ENCODE measurements at regions not wholly inside any gene's neighbourhood (a gene's known extent, or its start where the extent isn't known, plus 50 kb on each side); places are given as distances from the start of the nearest gene placed in this dataset.

DNA sequence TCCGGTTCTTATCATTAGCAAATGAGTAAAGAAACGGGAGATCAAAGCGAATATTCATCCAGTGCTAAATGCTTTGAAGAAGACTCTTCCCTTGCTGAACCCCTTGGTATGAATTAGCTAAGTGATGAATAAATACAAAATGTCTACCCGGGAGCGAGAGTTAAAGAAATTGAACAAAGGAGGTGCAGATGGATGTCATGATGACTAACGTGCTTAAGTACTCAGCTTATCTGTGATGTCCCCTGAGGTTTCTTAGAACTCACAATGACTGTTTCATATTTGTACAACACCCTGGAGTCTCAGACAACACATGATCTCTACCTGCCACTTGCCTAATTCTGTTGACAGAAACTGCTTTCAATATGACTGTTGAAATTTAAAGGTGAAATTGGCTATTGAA lies 148.5 kb downstream of the TMEM200C start:
- peaks cover 8% of the 10 kb centered on the region for H3K9me3 Mint-ChIP-seq
- no peak overlapping the region for H3K4me3 Mint-ChIP-seq
- DNase-seq (no peak), ATAC-seq (no peak)
- no peaks in the 10 kb centered on the region for H3K36me3 Mint-ChIP-seq (ENCODE audit: low read depth)
- H3K27ac Mint-ChIP-seq, result no peak overlapping the region
- H3K4me1 Mint-ChIP-seq, result no peaks in the 10 kb centered on the region
- no peaks in the 10 kb centered on the region for H3K27me3 Mint-ChIP-seq

DNA sequence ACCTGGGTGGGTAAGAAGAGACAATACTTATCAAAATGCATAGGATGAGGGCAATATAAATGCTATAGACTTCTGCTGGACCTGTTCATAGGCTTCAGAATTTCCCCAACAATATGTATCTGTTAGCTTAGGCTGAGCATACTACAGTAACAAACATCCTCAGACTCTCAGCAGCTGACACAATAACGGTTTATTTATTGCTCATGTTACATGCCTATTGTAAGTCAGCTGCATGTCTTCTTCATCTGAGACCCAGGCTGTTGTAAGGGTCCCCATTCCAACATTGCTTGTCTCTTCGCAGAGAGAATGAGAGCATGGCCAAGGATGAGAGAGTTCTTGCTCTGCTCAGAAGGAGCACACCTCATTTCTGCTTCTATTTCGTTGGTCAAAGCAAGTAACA lies 150.7 kb downstream of the TMEM200C start:
- no peaks in the 10 kb centered on the region for H3K36me3 Mint-ChIP-seq (ENCODE audit: low read depth)
- DNase-seq, result no peak
- H3K4me3 Mint-ChIP-seq, result no peak overlapping the region
- H3K27ac Mint-ChIP-seq, result no peak overlapping the region
- H3K27me3 Mint-ChIP-seq, result no peaks in the 10 kb centered on the region
- H3K4me1 Mint-ChIP-seq, result no peaks in the 10 kb centered on the region
- no peak for ATAC-seq
- peaks cover 8% of the 10 kb centered on the region for H3K9me3 Mint-ChIP-seq

DNA sequence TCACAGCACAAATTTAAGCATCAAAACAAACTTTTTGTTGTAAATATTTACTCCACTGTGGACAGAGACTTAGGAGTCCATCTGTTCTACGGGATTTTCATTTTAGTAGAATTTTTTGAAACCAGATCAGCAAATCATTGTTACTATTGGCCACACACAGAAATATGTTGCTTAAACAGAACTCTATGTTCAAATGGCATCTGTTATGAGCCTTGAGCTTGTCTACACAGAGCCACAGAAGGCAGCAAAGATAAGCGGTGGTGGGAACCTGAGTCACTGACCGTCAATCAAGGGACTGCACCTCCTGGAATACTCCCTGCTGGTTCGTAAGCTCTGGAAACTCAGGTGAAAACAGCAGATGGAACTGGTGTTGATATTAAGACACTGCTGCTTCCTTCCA lies 156.8 kb downstream of the TMEM200C start:
- Mint-ChIP-seq H3K4me3 (no peak overlapping the region), H3K4me1 (no peaks in the 10 kb centered on the region), H3K9me3 (no peaks in the 10 kb centered on the region), H3K27me3 (no peaks in the 10 kb centered on the region), H3K36me3 (ENCODE audit: low read depth) (no peaks in the 10 kb centered on the region), H3K27ac (no peak overlapping the region)
- DNase-seq (no peak), ATAC-seq (no peak)

DNA sequence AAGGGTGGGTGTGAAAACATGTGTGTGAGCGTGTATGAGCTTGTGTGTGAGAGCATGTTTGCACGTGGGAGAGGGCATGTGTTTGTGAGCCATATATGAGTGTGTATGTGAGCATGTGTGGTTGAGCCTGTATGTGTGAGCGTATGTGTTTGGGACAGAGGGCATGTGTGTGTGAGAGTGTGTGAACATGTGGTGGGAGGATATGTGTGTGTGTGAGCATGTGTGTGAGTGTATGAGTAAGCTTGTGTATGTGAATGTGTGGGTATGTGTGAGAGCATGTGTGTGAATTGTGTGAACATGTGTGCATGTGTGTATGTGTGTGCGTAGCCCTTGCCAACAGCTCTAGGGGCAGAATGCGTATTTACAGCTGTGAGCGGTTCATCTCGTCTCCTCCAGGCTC lies 163.0 kb downstream of the TMEM200C start:
- Mint-ChIP-seq H3K27ac (no peak overlapping the region), H3K9me3 (peaks cover 5% of the 10 kb centered on the region), H3K4me1 (no peaks in the 10 kb centered on the region), H3K4me3 (no peak overlapping the region), H3K27me3 (peaks cover 7% of the 10 kb centered on the region), H3K36me3 (ENCODE audit: low read depth) (no peaks in the 10 kb centered on the region)
- ATAC-seq (no peak), DNase-seq (no peak)

DNA sequence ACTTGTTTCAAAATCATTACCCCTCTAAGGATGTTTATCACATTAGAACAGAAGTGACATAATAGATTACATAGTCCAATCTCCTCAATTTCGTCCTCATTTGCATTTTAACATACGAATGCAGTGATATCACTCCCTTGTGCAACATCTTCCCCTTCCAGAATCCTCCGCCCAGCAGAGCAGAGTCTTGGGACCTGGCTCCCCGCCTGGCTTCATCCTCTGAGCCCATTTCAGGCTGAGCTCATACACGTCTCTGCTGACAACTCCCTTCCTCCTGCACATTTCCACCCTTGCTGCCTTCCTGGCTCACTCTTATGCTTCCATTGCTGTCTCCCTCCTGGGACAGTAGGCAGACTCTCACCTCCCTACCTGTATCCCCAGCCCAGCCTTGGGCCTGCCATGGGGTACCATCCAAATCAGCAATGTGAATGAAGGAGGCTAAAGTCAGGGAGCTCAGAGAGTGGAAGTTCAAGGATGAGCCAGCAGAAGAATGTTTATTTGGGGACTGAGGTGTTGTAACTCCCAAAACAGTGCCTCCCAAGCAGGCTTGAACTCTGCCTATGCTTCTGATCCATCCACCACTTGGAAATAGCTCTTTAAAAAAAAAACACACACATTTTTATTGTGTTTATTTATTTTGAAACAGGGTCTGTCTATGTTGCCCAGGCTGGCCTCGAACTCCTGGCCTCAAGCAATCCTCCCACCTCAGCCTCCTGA lies 165.2 kb downstream of the TMEM200C start:
- Mint-ChIP-seq H3K27ac (no peak overlapping the region), H3K4me3 (no peak overlapping the region), H3K9me3 (peaks cover 5% of the 10 kb centered on the region), H3K4me1 (no peaks in the 10 kb centered on the region), H3K27me3 (peaks cover 7% of the 10 kb centered on the region), H3K36me3 (ENCODE audit: low read depth) (no peaks in the 10 kb centered on the region)
- no peak for DNase-seq
- no peak for ATAC-seq

DNA sequence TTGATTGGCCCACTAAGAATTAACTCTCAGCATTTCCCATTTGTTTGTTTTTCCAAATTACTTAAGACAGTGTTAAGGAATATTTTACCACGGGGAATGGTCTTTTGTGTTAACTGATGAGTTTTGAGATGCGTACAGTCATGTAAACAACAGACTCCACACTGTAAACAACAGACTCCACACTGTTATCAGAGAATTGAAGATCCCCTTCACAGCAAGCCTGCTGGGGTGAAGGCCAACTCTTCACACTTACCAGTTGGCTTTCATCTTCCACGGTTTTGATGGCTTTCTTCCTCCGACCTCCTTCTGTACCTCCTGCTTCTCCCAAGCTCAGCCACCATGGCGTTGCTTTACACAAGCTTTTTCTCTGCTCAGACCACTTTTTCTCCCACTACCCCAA lies 166.8 kb downstream of the TMEM200C start:
- DNase-seq, result no peak
- no peak overlapping the region for H3K27ac Mint-ChIP-seq
- H3K4me1 Mint-ChIP-seq, result no peaks in the 10 kb centered on the region
- peaks cover 5% of the 10 kb centered on the region for H3K9me3 Mint-ChIP-seq
- no peaks in the 10 kb centered on the region for H3K36me3 Mint-ChIP-seq (ENCODE audit: low read depth)
- no peak overlapping the region for H3K4me3 Mint-ChIP-seq
- no peak for ATAC-seq
- peaks cover 7% of the 10 kb centered on the region for H3K27me3 Mint-ChIP-seq

DNA sequence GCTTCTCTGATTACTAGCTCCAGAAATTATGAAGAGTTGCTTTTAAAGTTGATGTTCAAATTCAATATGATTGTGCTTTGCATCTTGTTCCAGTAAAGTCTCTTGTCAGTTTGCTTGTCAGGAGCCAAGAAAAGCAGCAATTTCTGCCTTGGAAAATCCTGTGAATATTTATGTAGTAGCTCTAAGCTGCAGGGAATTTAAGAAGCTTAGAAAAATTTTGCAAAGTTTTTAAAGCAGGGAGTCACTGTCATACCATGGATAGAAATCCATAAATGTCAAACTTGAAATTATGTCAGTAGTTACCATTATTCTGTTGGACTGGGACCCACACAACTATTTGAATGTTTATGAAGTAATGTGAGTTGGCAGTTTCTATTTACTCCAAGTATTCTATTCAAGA lies 169.3 kb downstream of the TMEM200C start:
- no peak for DNase-seq
- H3K27ac Mint-ChIP-seq, result no peak overlapping the region
- peaks cover 2% of the 10 kb centered on the region for H3K27me3 Mint-ChIP-seq
- H3K4me1 Mint-ChIP-seq, result no peaks in the 10 kb centered on the region
- no peak for ATAC-seq
- no peaks in the 10 kb centered on the region for H3K9me3 Mint-ChIP-seq
- no peak overlapping the region for H3K4me3 Mint-ChIP-seq
- H3K36me3 Mint-ChIP-seq (ENCODE audit: low read depth), result no peaks in the 10 kb centered on the region

DNA sequence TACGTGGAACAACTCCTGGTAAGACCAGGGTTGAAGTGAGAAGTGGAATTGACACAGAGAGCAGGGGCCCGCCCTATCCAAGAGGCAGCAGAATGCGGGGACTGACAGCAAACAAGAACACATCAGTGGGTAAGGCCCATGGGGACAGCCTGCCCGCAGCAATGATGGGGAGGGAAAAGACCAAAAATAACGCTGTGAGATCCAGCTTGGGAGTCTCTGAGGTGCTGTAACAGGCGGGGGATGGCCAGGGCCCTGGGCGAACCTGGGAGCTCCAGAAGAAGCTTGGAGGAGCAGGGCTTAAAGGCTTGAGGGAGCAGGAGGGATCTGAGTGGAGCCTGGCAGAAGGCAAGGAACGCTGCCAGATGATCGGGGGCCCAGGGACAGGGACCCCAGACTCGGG lies 173.4 kb downstream of the TMEM200C start:
- Mint-ChIP-seq H3K27ac (no peak overlapping the region), H3K4me3 (no peak overlapping the region), H3K4me1 (no peaks in the 10 kb centered on the region), H3K27me3 (peaks cover 2% of the 10 kb centered on the region), H3K36me3 (ENCODE audit: low read depth) (no peaks in the 10 kb centered on the region), H3K9me3 (no peaks in the 10 kb centered on the region)
- ATAC-seq, result no peak
- no peak for DNase-seq

DNA sequence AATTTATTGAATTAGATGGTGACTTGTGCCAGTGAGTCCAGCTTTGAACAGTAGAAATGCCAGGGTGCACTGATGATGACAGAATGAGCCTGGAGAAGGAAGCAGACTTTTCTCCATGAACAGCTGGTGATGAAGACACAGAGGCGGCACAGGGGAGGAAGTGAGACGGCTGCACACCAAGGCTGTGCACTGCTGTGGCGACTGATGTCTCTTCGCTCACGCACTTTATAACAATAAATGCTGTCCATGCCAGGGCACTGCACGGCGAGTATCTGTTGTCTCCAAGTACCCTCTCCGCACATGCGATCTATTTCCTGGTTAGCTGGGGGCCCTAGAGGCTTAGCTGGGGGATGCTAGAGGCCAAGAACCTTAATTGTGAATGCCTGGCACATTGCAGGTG lies 175.2 kb downstream of the TMEM200C start:
- no peaks in the 10 kb centered on the region for H3K9me3 Mint-ChIP-seq
- H3K36me3 Mint-ChIP-seq (ENCODE audit: low read depth), result no peaks in the 10 kb centered on the region
- no peaks in the 10 kb centered on the region for H3K4me1 Mint-ChIP-seq
- ATAC-seq (no peak), DNase-seq (no peak)
- H3K27ac Mint-ChIP-seq, result no peak overlapping the region
- H3K27me3 Mint-ChIP-seq, result peaks cover 2% of the 10 kb centered on the region
- no peak overlapping the region for H3K4me3 Mint-ChIP-seq

DNA sequence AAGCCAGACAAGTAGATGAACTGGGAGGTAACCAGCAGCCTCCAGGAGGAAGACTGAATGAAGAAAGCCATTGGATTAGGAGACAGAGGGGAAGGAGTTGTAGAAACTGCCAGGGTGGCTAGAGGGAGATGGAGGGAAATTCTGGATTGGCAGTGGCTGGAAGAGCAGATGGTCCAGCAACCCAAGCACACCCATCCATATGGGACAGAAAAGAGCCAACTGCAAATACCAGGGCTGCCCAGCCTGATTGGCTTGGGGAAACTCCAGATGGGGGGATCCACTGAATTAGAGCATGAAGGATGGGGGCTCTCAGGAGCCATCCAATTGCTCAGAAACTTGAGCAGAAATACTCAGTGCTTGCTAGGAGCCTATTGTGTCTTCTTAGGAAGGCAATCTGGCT lies 173.5 kb upstream of the EPB41L3 start:
- Mint-ChIP-seq H3K36me3 (ENCODE audit: low read depth) (no peaks in the 10 kb centered on the region), H3K27me3 (peaks cover 4% of the 10 kb centered on the region), H3K27ac (no peak overlapping the region), H3K9me3 (no peaks in the 10 kb centered on the region), H3K4me1 (no peaks in the 10 kb centered on the region), H3K4me3 (no peak overlapping the region)
- ATAC-seq, result no peak
- DNase-seq, result no peak

DNA sequence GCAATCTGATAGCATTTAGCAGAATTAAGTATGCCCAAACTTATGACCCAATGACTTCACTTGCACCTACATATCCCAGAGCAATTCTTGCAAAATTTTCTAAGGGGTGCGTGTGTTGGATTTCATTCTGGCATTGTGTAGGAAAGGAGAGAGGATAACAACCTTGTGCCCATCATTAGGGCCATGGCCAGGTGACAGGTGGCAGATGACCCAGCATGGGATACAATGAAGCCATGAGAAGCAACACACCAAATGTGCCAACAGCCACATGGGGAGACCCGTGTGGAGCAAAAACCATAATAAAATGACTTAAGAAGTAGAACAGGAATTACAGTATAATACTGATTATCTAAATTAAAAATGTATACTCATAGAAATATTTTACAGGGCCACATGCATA lies 166.9 kb upstream of the EPB41L3 start:
- Mint-ChIP-seq H3K27ac (no peak overlapping the region), H3K4me1 (no peaks in the 10 kb centered on the region), H3K27me3 (peaks cover 3% of the 10 kb centered on the region), H3K9me3 (no peaks in the 10 kb centered on the region), H3K4me3 (no peak overlapping the region), H3K36me3 (ENCODE audit: low read depth) (no peaks in the 10 kb centered on the region)
- DNase-seq, result no peak
- ATAC-seq, result no peak

DNA sequence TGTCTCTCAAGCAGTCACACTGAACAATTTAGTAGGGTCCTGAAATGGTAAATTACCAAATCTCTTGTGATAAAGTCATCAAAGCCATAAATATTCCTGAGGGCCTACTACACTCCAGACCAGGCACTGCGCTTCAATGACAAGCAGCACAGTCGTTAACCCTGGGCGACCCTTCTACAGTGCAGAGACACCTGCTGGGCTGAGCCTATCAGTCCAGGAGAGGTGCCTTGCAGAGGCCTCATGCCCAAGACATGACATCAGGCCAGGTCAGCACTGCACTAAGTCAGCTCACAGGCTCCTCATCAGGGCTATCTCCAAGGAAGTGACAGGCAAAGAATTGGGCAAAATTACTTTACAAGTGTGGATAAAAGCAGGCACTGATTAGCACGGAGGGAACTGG lies 166.4 kb upstream of the EPB41L3 start:
- H3K4me3 Mint-ChIP-seq, result no peak overlapping the region
- ATAC-seq, result no peak

DNA sequence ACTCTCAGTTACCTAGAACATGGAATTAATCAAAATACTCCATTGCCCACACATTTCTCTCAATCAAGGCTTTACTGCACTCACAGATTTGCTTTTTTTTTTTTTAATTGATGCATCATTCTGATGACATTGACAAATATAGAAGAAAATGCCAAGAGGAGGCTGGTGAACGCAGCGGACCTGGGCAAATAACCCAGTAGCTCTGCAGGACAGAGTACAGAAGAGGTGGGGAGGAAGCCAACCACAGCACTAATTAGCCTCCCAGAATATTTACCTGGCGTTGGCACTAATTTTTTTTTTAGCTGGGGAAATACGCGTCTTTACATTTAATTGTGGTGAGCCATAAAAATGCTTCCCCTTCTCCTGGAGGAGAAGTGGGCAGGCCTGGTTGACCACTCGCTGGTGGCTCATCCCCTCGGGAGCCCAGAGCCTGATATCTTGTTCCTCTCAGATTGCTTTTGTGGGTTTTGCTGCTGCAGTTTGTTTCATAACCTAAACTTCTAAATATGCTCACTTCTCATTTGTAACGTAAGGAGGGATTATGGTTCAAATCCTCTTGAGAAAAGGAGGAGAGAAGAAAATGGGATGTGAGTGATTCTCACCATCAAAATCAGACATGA lies 165.8 kb upstream of the EPB41L3 start:
- Mint-ChIP-seq H3K27me3 (peaks cover 1% of the 10 kb centered on the region), H3K27ac (no peak overlapping the region), H3K4me1 (no peaks in the 10 kb centered on the region), H3K4me3 (no peak overlapping the region), H3K9me3 (no peaks in the 10 kb centered on the region), H3K36me3 (ENCODE audit: low read depth) (no peaks in the 10 kb centered on the region)
- DNase-seq, result no peak
- no peak for ATAC-seq

More for the DNA sequence above, 166.4 kb upstream of the EPB41L3 start:
- no peak overlapping the region for H3K27ac Mint-ChIP-seq
- H3K9me3 Mint-ChIP-seq, result no peaks in the 10 kb centered on the region
- DNase-seq, result no peak
- H3K4me1 Mint-ChIP-seq, result no peaks in the 10 kb centered on the region
- no peaks in the 10 kb centered on the region for H3K36me3 Mint-ChIP-seq (ENCODE audit: low read depth)
- peaks cover 3% of the 10 kb centered on the region for H3K27me3 Mint-ChIP-seq

DNA sequence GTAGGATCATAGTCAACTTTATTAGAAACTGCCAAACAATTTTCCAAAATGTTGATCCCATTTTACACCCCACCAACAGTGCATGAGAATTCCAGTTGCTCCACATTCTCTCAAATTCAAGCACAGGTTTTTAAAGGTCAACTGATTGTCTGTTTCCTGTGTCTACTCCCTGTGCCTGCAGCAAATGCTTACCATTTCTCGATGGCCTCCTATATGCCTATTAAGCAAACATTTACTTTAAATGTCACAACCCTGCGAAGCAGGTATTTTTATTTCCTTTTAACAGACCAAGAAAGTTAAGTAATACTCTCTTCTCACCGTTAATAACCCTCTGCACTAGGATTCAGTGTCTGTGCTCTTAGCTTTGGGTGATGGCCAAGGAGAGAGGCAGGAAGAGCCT lies 163.8 kb upstream of the EPB41L3 start:
- ATAC-seq (no peak), DNase-seq (no peak)
- Mint-ChIP-seq H3K27me3 (peaks cover 3% of the 10 kb centered on the region), H3K4me1 (no peaks in the 10 kb centered on the region), H3K9me3 (no peaks in the 10 kb centered on the region), H3K36me3 (ENCODE audit: low read depth) (no peaks in the 10 kb centered on the region), H3K27ac (no peak overlapping the region), H3K4me3 (no peak overlapping the region)

DNA sequence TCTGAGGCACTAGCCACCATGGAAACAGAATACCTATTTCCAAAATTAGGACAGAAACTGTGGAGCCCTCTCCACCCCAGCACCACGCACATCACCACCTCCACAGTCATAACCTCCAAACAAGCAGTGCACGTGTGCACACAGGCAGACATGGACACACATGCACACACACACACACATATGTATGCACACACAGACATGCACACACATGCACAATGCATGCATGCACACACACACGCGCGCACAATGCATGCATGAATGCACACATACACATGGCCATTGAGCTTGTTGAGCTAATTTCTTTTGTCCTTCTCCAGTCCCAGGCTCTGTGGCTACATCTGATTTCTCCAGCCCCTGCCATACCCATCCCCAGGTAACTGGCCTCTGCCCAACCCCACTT lies 161.6 kb upstream of the EPB41L3 start:
- no peak for ATAC-seq
- Mint-ChIP-seq H3K4me3 (no peak overlapping the region), H3K4me1 (no peaks in the 10 kb centered on the region), H3K27ac (no peak overlapping the region), H3K27me3 (peaks cover 3% of the 10 kb centered on the region), H3K36me3 (ENCODE audit: low read depth) (no peaks in the 10 kb centered on the region), H3K9me3 (no peaks in the 10 kb centered on the region)
- DNase-seq, result no peak

DNA sequence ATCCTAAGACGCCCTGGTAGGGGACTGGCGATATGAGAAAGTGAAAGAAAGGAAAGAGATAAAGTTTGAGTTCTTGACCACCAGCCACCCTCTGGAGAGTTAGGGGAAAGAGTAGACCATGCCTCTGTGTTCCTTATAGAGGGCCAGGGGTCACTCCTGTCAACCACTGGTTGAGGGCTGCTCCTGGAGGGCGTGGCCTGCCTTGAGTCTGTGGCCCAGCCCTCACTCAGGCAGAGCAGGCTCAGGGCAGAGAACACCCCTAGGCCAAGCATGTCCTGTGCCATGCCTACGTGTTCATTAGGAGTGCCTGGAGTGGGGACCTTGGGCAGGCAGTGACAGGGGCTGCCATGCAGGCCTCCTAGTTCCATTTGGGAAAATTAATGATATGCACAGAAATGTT lies 161.1 kb upstream of the EPB41L3 start:
- no peaks in the 10 kb centered on the region for H3K9me3 Mint-ChIP-seq
- no peak overlapping the region for H3K27ac Mint-ChIP-seq
- peaks cover 3% of the 10 kb centered on the region for H3K27me3 Mint-ChIP-seq
- ATAC-seq (no peak), DNase-seq (no peak)
- no peaks in the 10 kb centered on the region for H3K4me1 Mint-ChIP-seq
- no peaks in the 10 kb centered on the region for H3K36me3 Mint-ChIP-seq (ENCODE audit: low read depth)
- no peak overlapping the region for H3K4me3 Mint-ChIP-seq
